WTC11 (cell line): ENCODE measurements at regions not wholly inside any gene's neighbourhood (a gene's known extent, or its start where the extent isn't known, plus 50 kb on each side); places are given as distances from the start of the nearest gene placed in this dataset.

ENCODE experiments used
- ATAC-seq: fragments of 200-7000 bp; cut with Tn5 transposase; 2 replicates; pipeline ENCODE4 v1.10.0; 2021; ENCODE audit warnings: mild to moderate bottlenecking, moderate library complexity
- CTCF ChIA-PET: fragments of 300-600 bp; sonication (Branson Sonifier 250); formaldehyde crosslinking; loops from one replicate; lab custom pipeline; 2021; ENCODE audit warnings: antibody characterized with exemption; lab: Charles Lee
- POLR2A ChIA-PET: fragments of 350-600 bp; sonication (Branson Sonifier 250); formaldehyde crosslinking; loops from one replicate; lab custom pipeline; 2021; ENCODE audit warnings: antibody characterized with exemption; lab: Charles Lee
- DNase-seq: peaks from one replicate; pipeline ENCODE4 v3.0.0; 2021; ENCODE audit warnings: low spot score
- H3K27ac Mint-ChIP-seq: 2 replicates; pipeline ENCODE4 v1.8.0; 2021; ENCODE audit warnings: mixed read lengths
- H3K27me3 Mint-ChIP-seq: 2 replicates; pipeline ENCODE4 v1.8.0; 2021; ENCODE audit warnings: low read depth, mild to moderate bottlenecking, moderate library complexity, mixed read lengths
- H3K36me3 Mint-ChIP-seq: 2 replicates; pipeline ENCODE4 v1.8.0; 2021; ENCODE audit warnings: mixed read lengths
- H3K4me1 Mint-ChIP-seq: 2 replicates; pipeline ENCODE4 v1.8.0; 2022; ENCODE audit warnings: mixed read lengths
- H3K4me3 Mint-ChIP-seq: 2 replicates; pipeline ENCODE4 v1.8.0; 2021; ENCODE audit warnings: mild to moderate bottlenecking, moderate library complexity, mixed read lengths
- H3K9me3 Mint-ChIP-seq: 2 replicates; pipeline ENCODE4 v1.8.0; 2021; ENCODE audit warnings: mixed read lengths
- CBFB ChIP-seq: sonication (generic); formaldehyde crosslinking; IDR thresholded peaks from 2 replicates; pipeline ENCODE4 v1.8.1; 2022; ENCODE audit warnings: mild to moderate bottlenecking, low read depth, missing genetic modification reagents
- CDX4 ChIP-seq: fragments of 250-450 bp; sonication (Bioruptor Pico); IDR thresholded peaks from 2 replicates; pipeline ENCODE4 v1.9.0; 2021; ENCODE audit warnings: moderate library complexity, mild to moderate bottlenecking, inconsistent platforms, borderline replicate concordance
- CREB1 ChIP-seq: sonication (generic); formaldehyde crosslinking; IDR thresholded peaks from 2 replicates; pipeline ENCODE4 v1.8.0; 2023; ENCODE audit warnings: mild to moderate bottlenecking, missing genetic modification reagents
- E2F1 ChIP-seq: sonication (generic); formaldehyde crosslinking; IDR thresholded peaks from 2 replicates; pipeline ENCODE4 v1.8.0; 2022; ENCODE audit warnings: mild to moderate bottlenecking, missing genetic modification reagents
- E2F4 ChIP-seq: sonication (generic); formaldehyde crosslinking; IDR thresholded peaks from 2 replicates; pipeline ENCODE4 v1.8.1; 2022; ENCODE audit warnings: low read depth, mild to moderate bottlenecking, moderate library complexity, missing genetic modification reagents, borderline replicate concordance
- EMX1 ChIP-seq: fragments of 250-450 bp; sonication (Bioruptor Pico); IDR thresholded peaks from 2 replicates; pipeline ENCODE4 v1.8.0; 2021; ENCODE audit warnings: mild to moderate bottlenecking
- ETV6 ChIP-seq: sonication (generic); formaldehyde crosslinking; IDR thresholded peaks from 2 replicates; pipeline ENCODE4 v1.8.1; 2022; ENCODE audit warnings: mild to moderate bottlenecking, missing genetic modification reagents
- HMGA2 ChIP-seq: fragments of 250-450 bp; sonication (Bioruptor Pico); IDR thresholded peaks from 2 replicates; pipeline ENCODE4 v1.4.0; 2021; ENCODE audit warnings: mild to moderate bottlenecking, moderate library complexity
- KAT7 ChIP-seq: sonication (generic); formaldehyde crosslinking; IDR thresholded peaks from 2 replicates; pipeline ENCODE4 v1.8.1; 2023; ENCODE audit warnings: missing genetic modification reagents, mild to moderate bottlenecking, borderline replicate concordance
- MYBL2 ChIP-seq: sonication (generic); formaldehyde crosslinking; IDR thresholded peaks from 2 replicates; pipeline ENCODE4 v1.8.1; 2023; ENCODE audit warnings: mild to moderate bottlenecking, moderate library complexity, missing genetic modification reagents
- NFATC4 ChIP-seq: fragments of 250-450 bp; sonication (Bioruptor Pico); IDR thresholded peaks from 2 replicates; pipeline ENCODE4 v1.9.0; 2021; ENCODE audit warnings: mild to moderate bottlenecking
- NFE2L1 ChIP-seq: sonication (generic); formaldehyde crosslinking; IDR thresholded peaks from 2 replicates; pipeline ENCODE4 v1.8.1; 2023; ENCODE audit warnings: missing genetic modification reagents
- NR3C1 ChIP-seq: sonication (generic); formaldehyde crosslinking; conservative IDR thresholded peaks from 2 replicates; pipeline ENCODE4 v1.8.1; 2023; ENCODE audit warnings: low read depth, mild to moderate bottlenecking, missing genetic modification reagents
- RELA ChIP-seq: sonication (generic); formaldehyde crosslinking; IDR thresholded peaks from 2 replicates; pipeline ENCODE4 v1.8.1; 2022; ENCODE audit warnings: missing genetic modification reagents, mild to moderate bottlenecking, borderline replicate concordance
- SMAD3 ChIP-seq: sonication (generic); formaldehyde crosslinking; IDR thresholded peaks from 2 replicates; pipeline ENCODE4 v1.8.0; 2022; ENCODE audit warnings: missing genetic modification reagents, mild to moderate bottlenecking, borderline replicate concordance
- SP1 ChIP-seq: sonication (generic); formaldehyde crosslinking; conservative IDR thresholded peaks from 2 replicates; pipeline ENCODE4 v1.8.1; 2022; ENCODE audit warnings: missing genetic modification reagents
- STAT6 ChIP-seq: sonication (generic); formaldehyde crosslinking; conservative IDR thresholded peaks from 2 replicates; pipeline ENCODE4 v1.8.1; 2023; ENCODE audit warnings: mild to moderate bottlenecking, low read depth, missing genetic modification reagents, moderate library complexity
- ZMAT4 ChIP-seq: fragments of 250-450 bp; sonication (Bioruptor Pico); IDR thresholded peaks from 2 replicates; pipeline ENCODE4 v1.9.0; 2021; ENCODE audit warnings: mild to moderate bottlenecking
- ZNF423 ChIP-seq: fragments of 250-450 bp; sonication (Bioruptor Pico); IDR thresholded peaks from 2 replicates; pipeline ENCODE4 v2.1.2; 2022; ENCODE audit warnings: mild to moderate bottlenecking, moderate library complexity
- ZSCAN18 ChIP-seq: fragments of 250-450 bp; sonication (Bioruptor Pico); IDR thresholded peaks from 2 replicates; pipeline ENCODE4 v2.1.2; 2022; ENCODE audit warnings: mild to moderate bottlenecking, moderate library complexity
- TF ChIP-seq, protein P1 (sequence below): fragments of 250-450 bp; sonication (Bioruptor Pico); IDR thresholded peaks from 2 replicates; pipeline ENCODE4 v1.8.0; 2021; ENCODE audit warnings: mild to moderate bottlenecking
- TF ChIP-seq, protein P2 (sequence below): sonication (generic); formaldehyde crosslinking; IDR thresholded peaks from 2 replicates; pipeline ENCODE4 v1.8.1; 2023; ENCODE audit warnings: mild to moderate bottlenecking, missing genetic modification reagents, moderate library complexity
- TF ChIP-seq, protein P3 (sequence below): sonication (generic); formaldehyde crosslinking; IDR thresholded peaks from 2 replicates; pipeline ENCODE4 v1.8.1; 2023; ENCODE audit warnings: mild to moderate bottlenecking, missing genetic modification reagents, borderline replicate concordance

GRCh38 chr9:108017671-108018070 lies 528.1 kb upstream of the KLF4 start:
- peaks cover 27% of the 10 kb centered on the region for H3K9me3 Mint-ChIP-seq
- H3K4me3 Mint-ChIP-seq, result no peak overlapping the region
- H3K4me1 Mint-ChIP-seq, result peaks cover 40% of the 10 kb centered on the region
- no peaks in the 10 kb centered on the region; the same call in 1 of the 2 replicates for H3K27me3 Mint-ChIP-seq
- H3K36me3 Mint-ChIP-seq, result peaks cover 2% of the 10 kb centered on the region; the same call in 1 of the 2 replicates
- ChIA-PET POLR2A (no interaction called here), CTCF (interaction anchor here (0.6 to 1.5 kb wide), 2 partner anchors 145 to 456 kb away, joined by 4 read pairs; no protein-coding TSS in a partner anchor)
- ATAC-seq (no peak), DNase-seq (no peak)
- no peak overlapping the region for H3K27ac Mint-ChIP-seq
- no peak for TF ChIP-seq HMGA2 (CRISPR knock-in tag)
- TF ChIP-seq ZNF423, result no peak
- TF ChIP-seq RELA (CRISPR knock-in tag), result no peak
- no peak for TF ChIP-seq E2F1
- TF ChIP-seq CREB1, result no peak
- no peak for TF ChIP-seq SP1
- no peak for TF ChIP-seq CDX4 (CRISPR knock-in tag)
- TF ChIP-seq ZMAT4 (CRISPR knock-in tag), result no peak
- TF ChIP-seq MYBL2 (CRISPR knock-in tag), result no peak
- no peak for TF ChIP-seq CBFB (CRISPR knock-in tag)
- no peak for TF ChIP-seq NR3C1 (CRISPR knock-in tag)
- no peak for TF ChIP-seq ZSCAN18
- TF ChIP-seq, protein P1, sequence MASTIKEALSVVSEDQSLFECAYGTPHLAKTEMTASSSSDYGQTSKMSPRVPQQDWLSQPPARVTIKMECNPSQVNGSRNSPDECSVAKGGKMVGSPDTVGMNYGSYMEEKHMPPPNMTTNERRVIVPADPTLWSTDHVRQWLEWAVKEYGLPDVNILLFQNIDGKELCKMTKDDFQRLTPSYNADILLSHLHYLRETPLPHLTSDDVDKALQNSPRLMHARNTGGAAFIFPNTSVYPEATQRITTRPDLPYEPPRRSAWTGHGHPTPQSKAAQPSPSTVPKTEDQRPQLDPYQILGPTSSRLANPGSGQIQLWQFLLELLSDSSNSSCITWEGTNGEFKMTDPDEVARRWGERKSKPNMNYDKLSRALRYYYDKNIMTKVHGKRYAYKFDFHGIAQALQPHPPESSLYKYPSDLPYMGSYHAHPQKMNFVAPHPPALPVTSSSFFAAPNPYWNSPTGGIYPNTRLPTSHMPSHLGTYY (CRISPR knock-in tag), result no peak
- TF ChIP-seq, protein P2, sequence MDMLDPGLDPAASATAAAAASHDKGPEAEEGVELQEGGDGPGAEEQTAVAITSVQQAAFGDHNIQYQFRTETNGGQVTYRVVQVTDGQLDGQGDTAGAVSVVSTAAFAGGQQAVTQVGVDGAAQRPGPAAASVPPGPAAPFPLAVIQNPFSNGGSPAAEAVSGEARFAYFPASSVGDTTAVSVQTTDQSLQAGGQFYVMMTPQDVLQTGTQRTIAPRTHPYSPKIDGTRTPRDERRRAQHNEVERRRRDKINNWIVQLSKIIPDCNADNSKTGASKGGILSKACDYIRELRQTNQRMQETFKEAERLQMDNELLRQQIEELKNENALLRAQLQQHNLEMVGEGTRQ (CRISPR knock-in tag), result no peak
- no peak for TF ChIP-seq NFATC4 (CRISPR knock-in tag)

GRCh38 chr9:108016446-108016845 lies 526.9 kb upstream of the KLF4 start:
- ChIA-PET POLR2A (no interaction called here), CTCF (interaction anchor here (1.5 kb wide), 1 partner anchor 143 kb away, joined by 4 read pairs; no protein-coding TSS in a partner anchor)
- peak; percentile 50; the same call in 1 of the 2 replicates for ATAC-seq
- TF ChIP-seq E2F4 (no peak), KAT7 (CRISPR knock-in tag) (no peak), ETV6 (CRISPR knock-in tag) (no peak), NFE2L1 (no peak), STAT6 (CRISPR knock-in tag) (no peak), SMAD3 (CRISPR knock-in tag) (no peak), RELA (CRISPR knock-in tag) (no peak), EMX1 (CRISPR knock-in tag) (no peak)
- TF ChIP-seq, protein P3, sequence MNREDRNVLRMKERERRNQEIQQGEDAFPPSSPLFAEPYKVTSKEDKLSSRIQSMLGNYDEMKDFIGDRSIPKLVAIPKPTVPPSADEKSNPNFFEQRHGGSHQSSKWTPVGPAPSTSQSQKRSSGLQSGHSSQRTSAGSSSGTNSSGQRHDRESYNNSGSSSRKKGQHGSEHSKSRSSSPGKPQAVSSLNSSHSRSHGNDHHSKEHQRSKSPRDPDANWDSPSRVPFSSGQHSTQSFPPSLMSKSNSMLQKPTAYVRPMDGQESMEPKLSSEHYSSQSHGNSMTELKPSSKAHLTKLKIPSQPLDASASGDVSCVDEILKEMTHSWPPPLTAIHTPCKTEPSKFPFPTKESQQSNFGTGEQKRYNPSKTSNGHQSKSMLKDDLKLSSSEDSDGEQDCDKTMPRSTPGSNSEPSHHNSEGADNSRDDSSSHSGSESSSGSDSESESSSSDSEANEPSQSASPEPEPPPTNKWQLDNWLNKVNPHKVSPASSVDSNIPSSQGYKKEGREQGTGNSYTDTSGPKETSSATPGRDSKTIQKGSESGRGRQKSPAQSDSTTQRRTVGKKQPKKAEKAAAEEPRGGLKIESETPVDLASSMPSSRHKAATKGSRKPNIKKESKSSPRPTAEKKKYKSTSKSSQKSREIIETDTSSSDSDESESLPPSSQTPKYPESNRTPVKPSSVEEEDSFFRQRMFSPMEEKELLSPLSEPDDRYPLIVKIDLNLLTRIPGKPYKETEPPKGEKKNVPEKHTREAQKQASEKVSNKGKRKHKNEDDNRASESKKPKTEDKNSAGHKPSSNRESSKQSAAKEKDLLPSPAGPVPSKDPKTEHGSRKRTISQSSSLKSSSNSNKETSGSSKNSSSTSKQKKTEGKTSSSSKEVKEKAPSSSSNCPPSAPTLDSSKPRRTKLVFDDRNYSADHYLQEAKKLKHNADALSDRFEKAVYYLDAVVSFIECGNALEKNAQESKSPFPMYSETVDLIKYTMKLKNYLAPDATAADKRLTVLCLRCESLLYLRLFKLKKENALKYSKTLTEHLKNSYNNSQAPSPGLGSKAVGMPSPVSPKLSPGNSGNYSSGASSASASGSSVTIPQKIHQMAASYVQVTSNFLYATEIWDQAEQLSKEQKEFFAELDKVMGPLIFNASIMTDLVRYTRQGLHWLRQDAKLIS, result no peak

More at GRCh38 chr9:108016446-108016845, 526.9 kb upstream of the KLF4 start:
- Mint-ChIP-seq H3K36me3 (peaks cover 2% of the 10 kb centered on the region; the same call in 1 of the 2 replicates), H3K27me3 (no peaks in the 10 kb centered on the region; the same call in 1 of the 2 replicates), H3K9me3 (peaks cover 16% of the 10 kb centered on the region), H3K27ac (no peak overlapping the region), H3K4me3 (no peak overlapping the region), H3K4me1 (peaks cover 35% of the 10 kb centered on the region)
- DNase-seq, result no peak
